H1 (cell line): ENCODE measurements at regions not wholly inside any gene's neighbourhood (a gene's known extent, or its start where the extent isn't known, plus 50 kb on each side); places are given as distances from the start of the nearest gene placed in this dataset.

Experiments
- ATF3 ChIP-seq: IDR thresholded peaks from 2 replicates; pipeline ENCODE4 v1.6.1; 2011; ENCODE audit warnings: low read depth, mild to moderate bottlenecking, low read length; ENCODE audit not compliant: insufficient read depth
- CEBPB ChIP-seq: IDR thresholded peaks from 2 replicates; pipeline ENCODE4 v1.6.1; 2012; ENCODE audit warnings: low read depth, low read length
- CHD2 ChIP-seq: IDR thresholded peaks from 2 replicates; pipeline ENCODE4 v1.6.1; 2012; ENCODE audit warnings: low read length, improper control_type of control experiment
- CHD7 ChIP-seq: fragments of 300-600 bp; sonication (generic); IDR thresholded peaks from 2 replicates; pipeline ENCODE4 v1.7.1; 2012; ENCODE audit warnings: low read length, moderate library complexity, mild to moderate bottlenecking, inconsistent platforms; ENCODE audit not compliant: insufficient replicate concordance
- EZH2 ChIP-seq: fragments of 200-600 bp; sonication (generic); IDR thresholded peaks from 2 replicates; pipeline ENCODE4 v1.7.1; 2012; ENCODE audit warnings: low read depth, mild to moderate bottlenecking, moderate library complexity, low read length, inconsistent platforms; ENCODE audit not compliant: severe bottlenecking
- JUN ChIP-seq: IDR thresholded peaks from 2 replicates; pipeline ENCODE4 v1.6.1; 2011; ENCODE audit warnings: low read depth, mild to moderate bottlenecking, improper control_type of control experiment, low read length
- POLR2A ChIP-seq, 2 experiments: IDR thresholded peaks; 1 replicate in 1 of 2; 2 replicates in 1 of 2; pipeline ENCODE4 v1.6.1; 2011; ENCODE audit warnings: low read depth in 2 of 2, low read length in 2 of 2, mild to moderate bottlenecking in 2 of 2; ENCODE audit errors: control extremely low read depth in 1 of 2
- RXRA ChIP-seq: IDR thresholded peaks from 2 replicates; pipeline ENCODE4 v1.6.1; 2011; ENCODE audit warnings: low read depth, mild to moderate bottlenecking, low read length, moderate library complexity; ENCODE audit not compliant: insufficient read depth
- SIN3A ChIP-seq, 2 experiments: IDR thresholded peaks in 1 of 2; conservative IDR thresholded peaks in 1 of 2; 2 replicates each; pipeline ENCODE4 v1.6.1; 2011 to 2012; ENCODE audit warnings: low read length in 2 of 2, improper control_type of control experiment in 1 of 2, low read depth in 1 of 2, mild to moderate bottlenecking in 1 of 2
- SIX5 ChIP-seq: IDR thresholded peaks from 2 replicates; pipeline ENCODE4 v1.6.1; 2011; ENCODE audit warnings: mild to moderate bottlenecking, low read depth, low read length
- SRF ChIP-seq: IDR thresholded peaks from 2 replicates; pipeline ENCODE4 v1.6.1; 2011; ENCODE audit warnings: mild to moderate bottlenecking, low read depth, low read length, moderate library complexity
- TBP ChIP-seq: IDR thresholded peaks from 2 replicates; pipeline ENCODE4 v1.6.1; 2011; ENCODE audit warnings: low read depth, low read length, improper control_type of control experiment
- TCF12 ChIP-seq: IDR thresholded peaks from 2 replicates; pipeline ENCODE4 v1.6.1; 2011; ENCODE audit warnings: low read depth, mild to moderate bottlenecking, low read length

GRCh38 chr16:85199880-85200279, 87.6 kb upstream of the CIBAR2 start (continued):
- TF ChIP-seq CHD7 (no peak), SRF (no peak), SIN3A (conservative IDR thresholded peaks at IDR 0.05 in 1 of 2, IDR thresholded peaks at IDR 0.05 in 1 of 2; ENCODE audit: low read depth in 1 of 2, low read length in 2 of 2) (no peak), SIX5 (no peak), CHD2 (no peak), ATF3 (no peak), TBP (no peak), POLR2A (IDR thresholded peaks at IDR 0.05; ENCODE audit: control extremely low read depth in 1 of 2, low read depth in 2 of 2, low read length in 2 of 2) (no peak), TCF12 (no peak), RXRA (no peak), EZH2 (no peak), CEBPB (no peak), JUN (no peak)
